ENCODE measurements at regions not wholly inside any gene's neighbourhood (a gene's known extent, or its start where the extent isn't known, plus 50 kb on each side); places are given as distances from the start of the nearest gene placed in this dataset.

GRCh38 chr6:4299476-4299875, 164.1 kb upstream of the ECI2 start:
- no peaks in the 10 kb centered on the region for H3K4me1 Mint-ChIP-seq (ENCODE audit: low read depth)
- H3K4me3 Mint-ChIP-seq: no peak overlapping the region
- ATAC-seq (no peak), DNase-seq (no peak)
- no peaks in the 10 kb centered on the region for H3K36me3 Mint-ChIP-seq (ENCODE audit: low read depth)
- peaks cover 2% of the 10 kb centered on the region for H3K27me3 Mint-ChIP-seq
- CTCF ChIA-PET: no interaction called here
- intact Hi-C loops (cut with micrococcal nuclease): no loop called here
- POLR2A ChIA-PET: no interaction called here
- H3K27ac Mint-ChIP-seq: no peak overlapping the region
- H3K9me3 Mint-ChIP-seq: no peaks in the 10 kb centered on the region
- TF ChIP-seq, protein P1, sequence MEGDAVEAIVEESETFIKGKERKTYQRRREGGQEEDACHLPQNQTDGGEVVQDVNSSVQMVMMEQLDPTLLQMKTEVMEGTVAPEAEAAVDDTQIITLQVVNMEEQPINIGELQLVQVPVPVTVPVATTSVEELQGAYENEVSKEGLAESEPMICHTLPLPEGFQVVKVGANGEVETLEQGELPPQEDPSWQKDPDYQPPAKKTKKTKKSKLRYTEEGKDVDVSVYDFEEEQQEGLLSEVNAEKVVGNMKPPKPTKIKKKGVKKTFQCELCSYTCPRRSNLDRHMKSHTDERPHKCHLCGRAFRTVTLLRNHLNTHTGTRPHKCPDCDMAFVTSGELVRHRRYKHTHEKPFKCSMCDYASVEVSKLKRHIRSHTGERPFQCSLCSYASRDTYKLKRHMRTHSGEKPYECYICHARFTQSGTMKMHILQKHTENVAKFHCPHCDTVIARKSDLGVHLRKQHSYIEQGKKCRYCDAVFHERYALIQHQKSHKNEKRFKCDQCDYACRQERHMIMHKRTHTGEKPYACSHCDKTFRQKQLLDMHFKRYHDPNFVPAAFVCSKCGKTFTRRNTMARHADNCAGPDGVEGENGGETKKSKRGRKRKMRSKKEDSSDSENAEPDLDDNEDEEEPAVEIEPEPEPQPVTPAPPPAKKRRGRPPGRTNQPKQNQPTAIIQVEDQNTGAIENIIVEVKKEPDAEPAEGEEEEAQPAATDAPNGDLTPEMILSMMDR (IDR thresholded peaks at IDR 0.05): no peak

- TF ChIP-seq, protein P1 (IDR thresholded peaks at IDR 0.05): no peak
- DNase-seq (no peak), ATAC-seq (no peak)
- no peaks in the 10 kb centered on the region for H3K27me3 Mint-ChIP-seq
- ChIA-PET POLR2A (no interaction called here), CTCF (no interaction called here)
- no peak overlapping the region for H3K27ac Mint-ChIP-seq
- H3K4me3 Mint-ChIP-seq: no peak overlapping the region
- no peaks in the 10 kb centered on the region for H3K9me3 Mint-ChIP-seq
- H3K36me3 Mint-ChIP-seq (ENCODE audit: low read depth): no peaks in the 10 kb centered on the region
- intact Hi-C loops (cut with micrococcal nuclease): no loop called here
- H3K4me1 Mint-ChIP-seq (ENCODE audit: low read depth): no peaks in the 10 kb centered on the region
Measured at GRCh38 chr6:4297348-4297747, 162.0 kb upstream of the ECI2 start.

DNA sequence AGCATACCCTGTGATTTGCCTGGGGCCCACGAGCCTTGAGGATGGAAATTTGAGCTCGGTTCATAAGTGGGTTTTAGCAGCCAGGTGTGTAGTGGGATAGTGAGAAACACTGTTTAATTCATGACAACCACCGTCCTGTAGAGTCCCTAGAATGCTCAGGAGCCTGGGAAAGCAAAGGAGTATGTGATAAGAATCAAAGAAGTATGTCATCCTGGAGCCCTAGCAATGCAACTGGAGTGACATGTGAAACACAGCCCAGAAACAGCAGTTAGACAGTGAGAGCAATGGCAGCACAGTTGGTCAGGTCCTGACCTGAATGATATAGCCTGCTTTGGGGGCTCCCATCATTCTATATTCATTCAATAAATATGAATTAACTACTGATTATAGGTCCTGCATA, 161.2 kb upstream of the ECI2 start:
- CTCF ChIA-PET: no interaction called here
- POLR2A ChIA-PET: no interaction called here
- no peak overlapping the region for H3K4me3 Mint-ChIP-seq
- H3K27me3 Mint-ChIP-seq: no peaks in the 10 kb centered on the region
- DNase-seq: no peak
- intact Hi-C loops (cut with micrococcal nuclease): no loop called here
- no peak for ATAC-seq
- H3K27ac Mint-ChIP-seq: no peak overlapping the region
- TF ChIP-seq, protein P1 (IDR thresholded peaks at IDR 0.05): no peak
- H3K9me3 Mint-ChIP-seq: no peaks in the 10 kb centered on the region
- H3K36me3 Mint-ChIP-seq (ENCODE audit: low read depth): no peaks in the 10 kb centered on the region
- no peaks in the 10 kb centered on the region for H3K4me1 Mint-ChIP-seq (ENCODE audit: low read depth)

DNA sequence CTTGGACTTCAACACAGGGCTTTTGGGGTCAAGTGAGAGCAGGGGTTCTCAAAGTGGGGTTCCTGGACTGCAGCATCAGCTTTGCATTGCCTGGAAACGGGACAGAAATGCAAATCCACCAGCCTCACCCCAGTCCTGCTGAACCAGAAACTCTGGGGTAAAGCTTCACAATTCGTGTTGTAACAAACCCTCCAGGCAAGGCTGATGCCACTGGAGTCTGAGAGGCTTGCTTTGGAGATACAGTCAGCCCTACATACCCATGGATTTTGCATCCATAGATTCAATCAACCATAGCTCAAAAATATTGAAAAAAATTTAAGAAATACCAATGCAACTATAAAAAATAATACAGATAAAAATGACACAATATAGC, 160.4 kb upstream of the ECI2 start:
- CTCF ChIA-PET: no interaction called here
- Mint-ChIP-seq H3K4me1 (ENCODE audit: low read depth) (no peaks in the 10 kb centered on the region), H3K9me3 (no peaks in the 10 kb centered on the region), H3K27me3 (no peaks in the 10 kb centered on the region), H3K36me3 (ENCODE audit: low read depth) (no peaks in the 10 kb centered on the region), H3K27ac (no peak overlapping the region), H3K4me3 (no peak overlapping the region)
- TF ChIP-seq, protein P1 (IDR thresholded peaks at IDR 0.05): no peak
- no peak for ATAC-seq
- POLR2A ChIA-PET: no interaction called here
- intact Hi-C loops (cut with micrococcal nuclease): no loop called here
- no peak for DNase-seq

DNA sequence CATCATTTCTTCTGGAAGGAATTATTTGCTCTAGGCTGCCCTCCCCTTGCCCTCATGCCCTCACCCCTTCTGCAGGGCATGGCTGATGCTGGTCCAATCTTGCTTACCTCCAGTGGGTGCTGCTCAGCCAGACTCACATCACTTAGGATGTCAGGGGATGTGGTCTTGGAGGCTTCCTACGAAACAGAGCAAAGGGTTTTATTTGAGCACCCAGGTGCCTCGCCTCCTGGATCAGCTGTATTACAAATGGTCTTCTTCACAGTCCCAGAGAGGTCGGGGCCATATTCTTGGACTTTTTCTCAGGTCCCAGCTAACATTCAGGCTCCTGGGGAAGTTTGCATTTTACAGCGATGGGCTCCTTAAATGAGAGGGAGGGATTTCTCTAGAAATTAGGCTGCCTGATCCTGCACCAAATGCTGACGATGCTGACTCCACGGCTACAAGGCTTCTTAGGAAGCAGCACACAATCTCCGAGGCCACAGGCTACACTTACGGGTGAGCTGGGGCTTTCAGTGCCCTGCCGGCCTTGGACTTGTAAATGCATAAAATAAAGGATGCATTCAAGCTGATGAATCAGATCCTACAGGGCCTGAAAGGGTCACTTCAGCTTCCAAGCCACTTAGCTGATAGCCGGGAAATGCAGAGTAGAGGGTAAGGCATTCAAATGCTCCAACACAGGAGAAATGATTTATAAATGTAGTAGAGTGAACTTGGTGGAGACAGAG, 159.8 kb upstream of the ECI2 start:
- no peak overlapping the region for H3K27ac Mint-ChIP-seq
- no peaks in the 10 kb centered on the region for H3K36me3 Mint-ChIP-seq (ENCODE audit: low read depth)
- ATAC-seq: no peak
- no peaks in the 10 kb centered on the region for H3K4me1 Mint-ChIP-seq (ENCODE audit: low read depth)
- intact Hi-C loops (cut with micrococcal nuclease): no loop called here
- TF ChIP-seq, protein P1 (IDR thresholded peaks at IDR 0.05): no peak
- H3K4me3 Mint-ChIP-seq: no peak overlapping the region
- H3K9me3 Mint-ChIP-seq: no peaks in the 10 kb centered on the region
- no peaks in the 10 kb centered on the region for H3K27me3 Mint-ChIP-seq
- POLR2A ChIA-PET: no interaction called here
- CTCF ChIA-PET: no interaction called here
- no peak for DNase-seq

Data from activated CD8-positive, alpha-beta T cell treated with anti-CD3 and anti-CD28 coated beads for 36 hours (primary cell).